K562 (cell line): ENCODE measurements at regions not wholly inside any gene's neighbourhood (a gene's known extent, or its start where the extent isn't known, plus 50 kb on each side); places are given as distances from the start of the nearest gene placed in this dataset.

Source experiments
- ATAC-seq: fragments of 200-7000 bp; cut with Tn5 transposase; 3 replicates; pipeline ENCODE4 v1.9.1; 2020; ENCODE audit warnings: moderate library complexity
- BruUV-seq: library from RNA; stranded (reverse); fragments of 400-500 nt; replicated peaks from 2 replicates; lab custom pipeline; 2021; lab: Mats Ljungman, UMichigan
- CTCF ChIA-PET: fragments of 300-600 bp; formaldehyde crosslinking; extraction: SDS; loops from one replicate; lab custom pipeline; 2021; ENCODE audit warnings: low intra/inter-chr PET ratio; lab: Yijun Ruan, JAX
- POLR2A ChIA-PET: fragments of 300-600, 350-650 bp; sonication (Branson Sonifier 250); formaldehyde crosslinking; extraction: SDS; loops from one replicate; lab custom pipeline; 2021; ENCODE audit warnings: antibody characterized with exemption, inconsistent platforms; lab: Yijun Ruan, JAX
- DNase-seq, 4 experiments: peaks; one replicate each; pipeline versions ENCODE4 v3.0.0 to v3.0.0-alpha.2; 2011 to 2018; ENCODE audit warnings: low spot score in 3 of 4, mixed read lengths in 3 of 4; ENCODE audit errors: extremely low read depth in 1 of 4
- FAIRE-seq: peaks from 2 replicates; lab custom pipeline; 2011; peaks lifted over from hg19 to GRCh38; lab: Jason Lieb, UNC
- H2AFZ ChIP-seq: 2 replicates; pipeline ENCODE4 v1.6.0; 2011; ENCODE audit warnings: low read depth, low read length, control low read depth, inconsistent platforms
- H3K27ac ChIP-seq: fragments of 200-600 bp; 3 replicates; pipeline ENCODE4 v1.8.0; 2011; ENCODE audit warnings: low read depth, mild to moderate bottlenecking, control low read depth, inconsistent platforms, low read length, moderate library complexity, mixed read lengths; ENCODE audit errors: extremely low read depth
- H3K27me3 ChIP-seq, 2 experiments: fragments of 300-600 bp in 1 of 2; 2 replicates in 1 of 2; 3 replicates in 1 of 2; pipeline versions ENCODE4 v1.6.0 to v1.8.0; 2011; ENCODE audit warnings: inconsistent platforms in 2 of 2, low read length in 2 of 2, mild to moderate bottlenecking in 1 of 2, mixed read lengths in 1 of 2, moderate library complexity in 1 of 2; ENCODE audit not compliant: control insufficient read depth in 2 of 2, insufficient read depth in 2 of 2
- H3K36me3 ChIP-seq: fragments of 300-600 bp; 3 replicates; pipeline ENCODE4 v1.8.0; 2011; ENCODE audit warnings: mild to moderate bottlenecking, low read length, inconsistent platforms; ENCODE audit not compliant: control insufficient read depth, insufficient read depth
- H3K4me1 ChIP-seq, 2 experiments: fragments of 200-600 bp in 1 of 2; replicated peaks in 1 of 2; 2 replicates in 1 of 2; 3 replicates in 1 of 2; pipeline versions ENCODE4 v1.5.1 to v1.8.0; 2011; ENCODE audit warnings: inconsistent platforms in 2 of 2, low read length in 2 of 2, mild to moderate bottlenecking in 1 of 2, mixed read lengths in 1 of 2, moderate library complexity in 1 of 2; ENCODE audit not compliant: control insufficient read depth in 2 of 2, insufficient read depth in 2 of 2
- H3K4me2 ChIP-seq: 2 replicates; pipeline ENCODE4 v1.6.1; 2011; ENCODE audit warnings: low read length, control low read depth, inconsistent platforms, mixed read lengths; ENCODE audit not compliant: insufficient read depth
- H3K4me3 ChIP-seq: fragments of 200-600 bp; sonication (generic), shearing (Covaris generic); 2 replicates; pipeline ENCODE4 v1.5.1; 2016; ENCODE audit warnings: control low read depth, inconsistent platforms
- H3K79me2 ChIP-seq: fragments of 200-600 bp; 3 replicates; pipeline ENCODE4 v1.8.0; 2011; ENCODE audit warnings: low read length, inconsistent platforms; ENCODE audit not compliant: control insufficient read depth, insufficient read depth
- H3K9ac ChIP-seq, 2 experiments: 2 replicates each; pipeline versions ENCODE4 v1.6.0 to v1.6.1; 2011; ENCODE audit warnings: low read depth in 2 of 2, low read length in 2 of 2, control low read depth in 1 of 2, inconsistent platforms in 1 of 2, mild to moderate bottlenecking in 1 of 2, mixed read lengths in 1 of 2; ENCODE audit not compliant: insufficient read depth in 1 of 2
- H3K9me1 ChIP-seq: one replicate; pipeline ENCODE4 v1.6.0; 2011; ENCODE audit warnings: inconsistent platforms, mild to moderate bottlenecking, low read length, moderate library complexity; ENCODE audit not compliant: control insufficient read depth, insufficient read depth
- H3K9me3 ChIP-seq: replicated peaks from 2 replicates; pipeline ENCODE4 v1.5.1; 2011; ENCODE audit warnings: low read depth, low read length, inconsistent platforms; ENCODE audit not compliant: control insufficient read depth, insufficient read depth
- H4K20me1 ChIP-seq: replicated peaks from 2 replicates; pipeline ENCODE4 v1.6.1; 2011; ENCODE audit warnings: low read length, inconsistent platforms, mixed read lengths; ENCODE audit not compliant: control insufficient read depth, insufficient read depth
- ASH1L ChIP-seq: fragments of 450-650 bp; IDR thresholded peaks from 2 replicates; pipeline ENCODE4 v1.6.1; 2018; ENCODE audit warnings: borderline replicate concordance, mild to moderate bottlenecking, low read depth; ENCODE audit not compliant: partially characterized antibody
- CREBBP ChIP-seq: IDR thresholded peaks from one replicate; pipeline ENCODE4 v1.6.1; 2012; ENCODE audit warnings: low read depth, mild to moderate bottlenecking, control low read depth, inconsistent platforms, low read length
- CSDE1 ChIP-seq, 2 experiments: fragments of 450-650 bp; IDR thresholded peaks; 2 replicates each; pipeline ENCODE4 v1.6.1; 2016; ENCODE audit warnings: mild to moderate bottlenecking in 1 of 2
- GTF2A2 ChIP-seq: IDR thresholded peaks from 2 replicates; pipeline ENCODE4 v1.6.1; 2016; ENCODE audit warnings: mild to moderate bottlenecking, missing genetic modification characterization, missing compliant biosample characterization
- KAT8 ChIP-seq: fragments of 450-650 bp; IDR thresholded peaks from 2 replicates; pipeline ENCODE4 v1.6.1; 2016; ENCODE audit warnings: low read depth, mild to moderate bottlenecking
- KLF16 ChIP-seq: IDR thresholded peaks from 2 replicates; pipeline ENCODE4 v1.6.1; 2016; ENCODE audit warnings: antibody characterized with exemption
- MCM7 ChIP-seq, 2 experiments: fragments of 450-650 bp; IDR thresholded peaks; 2 replicates each; pipeline ENCODE4 v1.6.1; 2016 to 2018
- MEF2D ChIP-seq: conservative IDR thresholded peaks from 2 replicates; pipeline ENCODE4 v1.6.1; 2016; ENCODE audit warnings: low read depth, missing genetic modification characterization, missing compliant biosample characterization
- NCOA1 ChIP-seq: fragments of 450-650 bp; IDR thresholded peaks from 2 replicates; pipeline ENCODE4 v1.6.1; 2016; ENCODE audit warnings: low read depth
- WGBS: fragments of 100-300 bp; shearing (Covaris generic); methylation state at CpG from one replicate; pipeline ENCODE4 v1.1.6; 2016; ENCODE audit warnings: low coverage, mixed read lengths; ENCODE audit not compliant: insufficient coverage; ENCODE audit errors: missing lambda C conversion rate; 5-methylcytosine and 5-hydroxymethylcytosine counted together
- in situ Hi-C: fragments of 300-500 bp; cut with MboI; formaldehyde crosslinking; loops from 4 replicates; pipeline ENCODE4 v1.15.0; 2018; ENCODE audit warnings: inconsistent platforms, mixed read lengths
- intact Hi-C: fragments of 100-400 bp; cut with micrococcal nuclease; formaldehyde crosslinking; loops from 2 replicates; pipeline ENCODE4 v1.14.2; 2022
- TF ChIP-seq, protein P1 (sequence below), 2 experiments: fragments of 450-650 bp; IDR thresholded peaks; 2 replicates each; pipeline ENCODE4 v1.6.1; 2018; ENCODE audit warnings: mild to moderate bottlenecking in 2 of 2, low read depth in 1 of 2; ENCODE audit not compliant: partially characterized antibody in 2 of 2
- TF ChIP-seq, protein P2 (sequence below): fragments of 450-650 bp; IDR thresholded peaks from 2 replicates; pipeline ENCODE4 v1.6.1; 2017; ENCODE audit warnings: antibody characterized with exemption, mild to moderate bottlenecking

DNA sequence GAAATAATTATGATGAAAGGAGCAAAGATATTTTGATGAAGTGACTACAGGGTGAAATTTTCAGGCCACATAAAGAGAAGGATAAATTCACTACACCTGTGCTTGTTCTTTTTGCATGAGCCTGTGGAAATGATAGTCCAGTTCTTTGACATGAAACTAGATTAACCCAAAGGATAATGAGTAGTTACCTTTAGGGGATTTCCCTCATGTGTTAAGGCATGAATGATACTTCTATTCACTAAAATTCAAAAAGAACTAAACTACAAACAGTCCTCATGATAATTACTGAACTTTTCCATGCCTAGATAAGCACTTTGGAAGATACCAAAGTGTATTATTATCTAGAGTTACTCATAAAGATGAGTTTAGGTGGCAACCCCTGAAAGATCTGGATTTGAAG is 244.3 kb downstream of the PTPRC start (continued):
- TF ChIP-seq, protein P1, sequence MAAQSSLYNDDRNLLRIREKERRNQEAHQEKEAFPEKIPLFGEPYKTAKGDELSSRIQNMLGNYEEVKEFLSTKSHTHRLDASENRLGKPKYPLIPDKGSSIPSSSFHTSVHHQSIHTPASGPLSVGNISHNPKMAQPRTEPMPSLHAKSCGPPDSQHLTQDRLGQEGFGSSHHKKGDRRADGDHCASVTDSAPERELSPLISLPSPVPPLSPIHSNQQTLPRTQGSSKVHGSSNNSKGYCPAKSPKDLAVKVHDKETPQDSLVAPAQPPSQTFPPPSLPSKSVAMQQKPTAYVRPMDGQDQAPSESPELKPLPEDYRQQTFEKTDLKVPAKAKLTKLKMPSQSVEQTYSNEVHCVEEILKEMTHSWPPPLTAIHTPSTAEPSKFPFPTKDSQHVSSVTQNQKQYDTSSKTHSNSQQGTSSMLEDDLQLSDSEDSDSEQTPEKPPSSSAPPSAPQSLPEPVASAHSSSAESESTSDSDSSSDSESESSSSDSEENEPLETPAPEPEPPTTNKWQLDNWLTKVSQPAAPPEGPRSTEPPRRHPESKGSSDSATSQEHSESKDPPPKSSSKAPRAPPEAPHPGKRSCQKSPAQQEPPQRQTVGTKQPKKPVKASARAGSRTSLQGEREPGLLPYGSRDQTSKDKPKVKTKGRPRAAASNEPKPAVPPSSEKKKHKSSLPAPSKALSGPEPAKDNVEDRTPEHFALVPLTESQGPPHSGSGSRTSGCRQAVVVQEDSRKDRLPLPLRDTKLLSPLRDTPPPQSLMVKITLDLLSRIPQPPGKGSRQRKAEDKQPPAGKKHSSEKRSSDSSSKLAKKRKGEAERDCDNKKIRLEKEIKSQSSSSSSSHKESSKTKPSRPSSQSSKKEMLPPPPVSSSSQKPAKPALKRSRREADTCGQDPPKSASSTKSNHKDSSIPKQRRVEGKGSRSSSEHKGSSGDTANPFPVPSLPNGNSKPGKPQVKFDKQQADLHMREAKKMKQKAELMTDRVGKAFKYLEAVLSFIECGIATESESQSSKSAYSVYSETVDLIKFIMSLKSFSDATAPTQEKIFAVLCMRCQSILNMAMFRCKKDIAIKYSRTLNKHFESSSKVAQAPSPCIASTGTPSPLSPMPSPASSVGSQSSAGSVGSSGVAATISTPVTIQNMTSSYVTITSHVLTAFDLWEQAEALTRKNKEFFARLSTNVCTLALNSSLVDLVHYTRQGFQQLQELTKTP (IDR thresholded peaks at IDR 0.05; ENCODE audit: low read depth in 1 of 2, partially characterized antibody in 2 of 2) = no peak
- TF ChIP-seq GTF2A2 (tag) (no peak), KLF16 (no peak), MEF2D (no peak), CSDE1 (IDR thresholded peaks at IDR 0.05) (no peak), KAT8 (no peak), CREBBP (no peak), ASH1L (no peak)

GRCh38 chr1:198887866-198888265 is 249.0 kb downstream of the PTPRC start:
- DNase-seq (no peak), FAIRE-seq (no peak), ATAC-seq (no peak)
- Histone ChIP-seq H3K9me3 (no peaks in the 10 kb centered on the region), H4K20me1 (no peaks in the 10 kb centered on the region), H3K9ac (no peak overlapping the region), H3K4me2 (no peak overlapping the region), H3K27me3 (no peaks in the 10 kb centered on the region), H2AFZ (no peak overlapping the region), H3K9me1 (no peaks in the 10 kb centered on the region), H3K4me1 (no peaks in the 10 kb centered on the region), H3K4me3 (no peak overlapping the region), H3K36me3 (no peaks in the 10 kb centered on the region), H3K27ac (no peak overlapping the region), H3K79me2 (no peaks in the 10 kb centered on the region)
- intact Hi-C loops (no loop called here), in situ Hi-C loops (no loop called here)
- ChIA-PET POLR2A (no interaction called here), CTCF (no interaction called here)
- BruUV-seq = no TSS peak
- WGBS = 4% methylated on average over 4 of the region's 4 CpGs
- TF ChIP-seq, protein P1 (IDR thresholded peaks at IDR 0.05; ENCODE audit: low read depth in 1 of 2, partially characterized antibody in 2 of 2) = no peak
- no peak for TF ChIP-seq MCM7 (IDR thresholded peaks at IDR 0.05)
- TF ChIP-seq NCOA1 = no peak
- TF ChIP-seq, protein P2, sequence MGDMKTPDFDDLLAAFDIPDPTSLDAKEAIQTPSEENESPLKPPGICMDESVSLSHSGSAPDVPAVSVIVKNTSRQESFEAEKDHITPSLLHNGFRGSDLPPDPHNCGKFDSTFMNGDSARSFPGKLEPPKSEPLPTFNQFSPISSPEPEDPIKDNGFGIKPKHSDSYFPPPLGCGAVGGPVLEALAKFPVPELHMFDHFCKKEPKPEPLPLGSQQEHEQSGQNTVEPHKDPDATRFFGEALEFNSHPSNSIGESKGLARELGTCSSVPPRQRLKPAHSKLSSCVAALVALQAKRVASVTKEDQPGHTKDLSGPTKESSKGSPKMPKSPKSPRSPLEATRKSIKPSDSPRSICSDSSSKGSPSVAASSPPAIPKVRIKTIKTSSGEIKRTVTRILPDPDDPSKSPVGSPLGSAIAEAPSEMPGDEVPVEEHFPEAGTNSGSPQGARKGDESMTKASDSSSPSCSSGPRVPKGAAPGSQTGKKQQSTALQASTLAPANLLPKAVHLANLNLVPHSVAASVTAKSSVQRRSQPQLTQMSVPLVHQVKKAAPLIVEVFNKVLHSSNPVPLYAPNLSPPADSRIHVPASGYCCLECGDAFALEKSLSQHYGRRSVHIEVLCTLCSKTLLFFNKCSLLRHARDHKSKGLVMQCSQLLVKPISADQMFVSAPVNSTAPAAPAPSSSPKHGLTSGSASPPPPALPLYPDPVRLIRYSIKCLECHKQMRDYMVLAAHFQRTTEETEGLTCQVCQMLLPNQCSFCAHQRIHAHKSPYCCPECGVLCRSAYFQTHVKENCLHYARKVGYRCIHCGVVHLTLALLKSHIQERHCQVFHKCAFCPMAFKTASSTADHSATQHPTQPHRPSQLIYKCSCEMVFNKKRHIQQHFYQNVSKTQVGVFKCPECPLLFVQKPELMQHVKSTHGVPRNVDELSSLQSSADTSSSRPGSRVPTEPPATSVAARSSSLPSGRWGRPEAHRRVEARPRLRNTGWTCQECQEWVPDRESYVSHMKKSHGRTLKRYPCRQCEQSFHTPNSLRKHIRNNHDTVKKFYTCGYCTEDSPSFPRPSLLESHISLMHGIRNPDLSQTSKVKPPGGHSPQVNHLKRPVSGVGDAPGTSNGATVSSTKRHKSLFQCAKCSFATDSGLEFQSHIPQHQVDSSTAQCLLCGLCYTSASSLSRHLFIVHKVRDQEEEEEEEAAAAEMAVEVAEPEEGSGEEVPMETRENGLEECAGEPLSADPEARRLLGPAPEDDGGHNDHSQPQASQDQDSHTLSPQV = no peak
